BE2C (cell line): ENCODE measurements at regions not wholly inside any gene's neighbourhood (a gene's known extent, or its start where the extent isn't known, plus 50 kb on each side); places are given as distances from the start of the nearest gene placed in this dataset.

Source experiments
- DNase-seq: peaks from one replicate; pipeline ENCODE4 v3.0.0-alpha.2; 2020
- H3K27me3 ChIP-seq: fragments of 250-450 bp; sonication (Bioruptor Pico); 2 replicates; pipeline ENCODE4 v1.5.1; 2020; ENCODE audit warnings: mild to moderate bottlenecking
- H3K36me3 ChIP-seq: fragments of 250-450 bp; sonication (Bioruptor Pico); 2 replicates; pipeline ENCODE4 v1.5.1; 2020; ENCODE audit warnings: mild to moderate bottlenecking
- H3K4me1 ChIP-seq: fragments of 250-450 bp; sonication (Bioruptor Pico); 2 replicates; pipeline ENCODE4 v1.5.1; 2020
- H3K4me3 ChIP-seq: 2 replicates; pipeline ENCODE4 v1.5.1; 2011; ENCODE audit warnings: low read depth, low read length
- H3K9me3 ChIP-seq: fragments of 250-450 bp; sonication (Bioruptor Pico); 2 replicates; pipeline ENCODE4 v1.5.1; 2020
- TF ChIP-seq, protein P1 (sequence below): IDR thresholded peaks from 2 replicates; pipeline ENCODE4 v1.5.1; 2012; ENCODE audit warnings: mild to moderate bottlenecking, low read depth, low read length

DNA sequence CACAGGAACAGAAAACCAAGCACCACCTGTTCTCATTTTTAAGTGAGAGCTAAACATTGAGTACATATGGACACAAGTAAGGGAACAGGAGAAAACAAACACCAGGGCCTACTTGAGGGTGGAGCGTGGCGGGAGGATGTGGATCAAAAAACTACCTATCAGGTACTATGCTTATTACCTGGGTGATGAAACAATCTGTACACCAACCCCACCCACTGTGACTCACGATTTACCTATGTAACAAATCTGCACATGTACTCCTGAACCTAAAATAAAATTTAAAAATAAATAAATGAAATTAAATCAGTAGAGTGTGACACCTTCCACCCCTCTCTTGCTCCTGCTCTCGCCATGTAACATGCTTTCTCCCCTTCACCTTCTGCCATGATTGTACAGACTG lies 615.5 kb downstream of the RPL10L start:
- H3K4me1 ChIP-seq, result no peaks in the 10 kb centered on the region
- H3K4me3 ChIP-seq, result no peak overlapping the region
- H3K27me3 ChIP-seq, result no peaks in the 10 kb centered on the region
- H3K9me3 ChIP-seq, result no peaks in the 10 kb centered on the region
- TF ChIP-seq, protein P1, sequence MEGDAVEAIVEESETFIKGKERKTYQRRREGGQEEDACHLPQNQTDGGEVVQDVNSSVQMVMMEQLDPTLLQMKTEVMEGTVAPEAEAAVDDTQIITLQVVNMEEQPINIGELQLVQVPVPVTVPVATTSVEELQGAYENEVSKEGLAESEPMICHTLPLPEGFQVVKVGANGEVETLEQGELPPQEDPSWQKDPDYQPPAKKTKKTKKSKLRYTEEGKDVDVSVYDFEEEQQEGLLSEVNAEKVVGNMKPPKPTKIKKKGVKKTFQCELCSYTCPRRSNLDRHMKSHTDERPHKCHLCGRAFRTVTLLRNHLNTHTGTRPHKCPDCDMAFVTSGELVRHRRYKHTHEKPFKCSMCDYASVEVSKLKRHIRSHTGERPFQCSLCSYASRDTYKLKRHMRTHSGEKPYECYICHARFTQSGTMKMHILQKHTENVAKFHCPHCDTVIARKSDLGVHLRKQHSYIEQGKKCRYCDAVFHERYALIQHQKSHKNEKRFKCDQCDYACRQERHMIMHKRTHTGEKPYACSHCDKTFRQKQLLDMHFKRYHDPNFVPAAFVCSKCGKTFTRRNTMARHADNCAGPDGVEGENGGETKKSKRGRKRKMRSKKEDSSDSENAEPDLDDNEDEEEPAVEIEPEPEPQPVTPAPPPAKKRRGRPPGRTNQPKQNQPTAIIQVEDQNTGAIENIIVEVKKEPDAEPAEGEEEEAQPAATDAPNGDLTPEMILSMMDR, result no peak
- H3K36me3 ChIP-seq, result no peaks in the 10 kb centered on the region
- DNase-seq, result no peak

- Histone ChIP-seq H3K4me1 (no peaks in the 10 kb centered on the region), H3K9me3 (no peaks in the 10 kb centered on the region), H3K36me3 (no peaks in the 10 kb centered on the region), H3K27me3 (no peaks in the 10 kb centered on the region), H3K4me3 (no peak overlapping the region)
- TF ChIP-seq, protein P1, result no peak
- DNase-seq, result no peak
Measured at GRCh38 chr14:46034305-46034704, 617.3 kb downstream of the RPL10L start.

- TF ChIP-seq, protein P1, result no peak
Measured at GRCh38 chr14:46018846-46019420, 632.6 kb downstream of the RPL10L start.

GRCh38 chr14:46008348-46008747 lies 643.2 kb downstream of the RPL10L start:
- Histone ChIP-seq H3K9me3 (0 out of 2 replicates have a peak, but pooled peaks cover 3% of the 10 kb centered on the region), H3K4me3 (no peak overlapping the region), H3K36me3 (no peaks in the 10 kb centered on the region), H3K27me3 (no peaks in the 10 kb centered on the region), H3K4me1 (no peaks in the 10 kb centered on the region; the same call in 1 of the 2 replicates)
- TF ChIP-seq, protein P1, result no peak
- DNase-seq, result no peak

More at GRCh38 chr14:46018846-46019420, 632.6 kb downstream of the RPL10L start:
- H3K36me3 ChIP-seq, result no peaks in the 10 kb centered on the region
- H3K27me3 ChIP-seq, result no peaks in the 10 kb centered on the region
- H3K4me3 ChIP-seq, result no peak overlapping the region
- no peaks in the 10 kb centered on the region for H3K9me3 ChIP-seq
- no peaks in the 10 kb centered on the region for H3K4me1 ChIP-seq
- DNase-seq, result no peak

DNA sequence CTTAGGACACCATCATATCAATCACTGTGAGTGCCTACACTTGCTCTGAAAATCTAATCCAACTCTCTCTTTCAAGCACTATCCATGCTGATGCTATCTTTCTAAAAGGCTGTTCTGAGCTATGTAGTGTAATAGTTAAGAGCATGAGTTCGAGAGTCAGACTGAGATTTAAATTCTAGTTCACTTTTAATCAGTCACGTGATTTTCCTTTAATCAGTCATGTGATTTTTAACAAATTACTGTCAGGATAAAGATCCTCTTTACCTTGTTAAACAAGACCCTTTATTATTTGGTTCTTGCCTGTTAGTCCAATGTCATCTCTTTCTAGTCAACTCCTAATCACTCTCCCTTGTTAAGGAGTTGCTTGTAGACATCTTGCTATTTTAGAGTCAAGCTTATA lies 653.0 kb downstream of the RPL10L start:
- Histone ChIP-seq H3K4me3 (no peak overlapping the region), H3K36me3 (no peaks in the 10 kb centered on the region), H3K4me1 (no peaks in the 10 kb centered on the region), H3K27me3 (no peaks in the 10 kb centered on the region), H3K9me3 (no peaks in the 10 kb centered on the region)
- TF ChIP-seq, protein P1, result no peak
- DNase-seq, result no peak

DNA sequence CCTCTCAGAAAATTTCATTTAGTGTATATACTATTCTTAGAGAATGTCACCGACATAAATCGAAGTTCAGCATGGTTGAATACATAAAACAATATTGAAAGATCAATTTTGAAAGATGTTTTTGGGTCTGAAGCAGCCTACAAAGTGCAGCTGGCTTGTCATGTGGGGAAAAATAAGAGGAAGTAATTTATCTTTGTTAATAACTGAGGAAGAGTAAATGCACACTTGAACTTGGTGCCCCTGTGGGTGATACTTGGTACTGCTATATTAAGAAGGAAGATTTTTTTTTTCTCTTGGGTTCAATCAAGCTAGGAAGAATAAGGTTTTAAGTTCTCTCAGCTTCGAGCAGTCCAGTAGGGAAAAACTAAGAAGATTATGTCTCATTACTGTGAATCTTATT lies 661.3 kb downstream of the RPL10L start:
- Histone ChIP-seq H3K27me3 (no peaks in the 10 kb centered on the region), H3K4me3 (no peak overlapping the region), H3K36me3 (no peaks in the 10 kb centered on the region), H3K9me3 (no peaks in the 10 kb centered on the region), H3K4me1 (no peaks in the 10 kb centered on the region)
- TF ChIP-seq, protein P1, result peak; percentile 45
- no peak for DNase-seq
